NB4 (cell line): ENCODE measurements at regions not wholly inside any gene's neighbourhood (a gene's known extent, or its start where the extent isn't known, plus 50 kb on each side); places are given as distances from the start of the nearest gene placed in this dataset.
"Not testable (repeated sequence)": the region's sequence is repeated elsewhere in the genome, so short reads cannot be mapped to it uniquely, and the experiment has no call there.

ENCODE experiments used
- CTCF ChIP-seq: IDR thresholded peaks from one replicate; pipeline ENCODE4 v1.5.1; 2012; ENCODE audit warnings: low read depth, low read length
- MAX ChIP-seq: IDR thresholded peaks from 2 replicates; pipeline ENCODE4 v1.6.1; 2011; ENCODE audit warnings: low read depth, low read length
- POLR2A ChIP-seq: IDR thresholded peaks from 2 replicates; pipeline ENCODE4 v1.6.1; 2011; ENCODE audit warnings: mild to moderate bottlenecking; ENCODE audit not compliant: insufficient read length; ENCODE audit errors: extremely low read depth

- not testable (repeated sequence) for TF ChIP-seq CTCF, POLR2A, MAX
Measured at GRCh38 chr13:18905096-18905495, 276.5 kb downstream of the TUBA3C start.
